HG02759 (cell line): ENCODE measurements at regions not wholly inside any gene's neighbourhood (a gene's known extent, or its start where the extent isn't known, plus 50 kb on each side); places are given as distances from the start of the nearest gene placed in this dataset.
"Not testable (repeated sequence)": the region's sequence is repeated elsewhere in the genome, so short reads cannot be mapped to it uniquely, and the experiment has no call there.

Experiments used
- ATAC-seq: cut with Tn5 transposase; IDR thresholded peaks from one replicate; pipeline ENCODE4 v1.9.1; 2021; ENCODE audit warnings: mild to moderate bottlenecking, moderate library complexity; ENCODE audit not compliant: unreplicated experiment

GRCh38 chr3:72660270-72661114 is 187.8 kb downstream of the SHQ1 start:
- no peak for ATAC-seq

DNA sequence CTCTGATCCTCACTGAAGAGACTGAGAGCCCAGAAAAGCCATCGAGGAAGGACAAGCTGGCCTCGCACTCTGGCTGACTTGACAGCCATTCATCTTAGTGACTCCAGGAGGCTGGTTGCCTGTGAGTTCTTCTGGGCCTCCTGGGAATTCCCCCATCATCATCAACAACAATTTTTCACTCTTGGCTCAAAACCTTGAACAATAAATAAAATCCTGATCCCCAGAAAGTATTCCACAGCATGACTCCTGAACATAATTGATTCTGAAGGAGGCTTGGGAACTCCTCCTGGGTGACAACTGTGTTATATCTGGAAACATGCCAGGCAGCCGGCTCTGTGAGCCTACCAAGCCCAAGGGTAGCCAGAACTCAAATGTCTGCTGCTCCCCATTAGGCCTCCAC is 188.6 kb downstream of the SHQ1 start:
- no peak for ATAC-seq

GRCh38 chr3:72659188-72659587 is 189.1 kb downstream of the SHQ1 start:
- no peak for ATAC-seq

DNA sequence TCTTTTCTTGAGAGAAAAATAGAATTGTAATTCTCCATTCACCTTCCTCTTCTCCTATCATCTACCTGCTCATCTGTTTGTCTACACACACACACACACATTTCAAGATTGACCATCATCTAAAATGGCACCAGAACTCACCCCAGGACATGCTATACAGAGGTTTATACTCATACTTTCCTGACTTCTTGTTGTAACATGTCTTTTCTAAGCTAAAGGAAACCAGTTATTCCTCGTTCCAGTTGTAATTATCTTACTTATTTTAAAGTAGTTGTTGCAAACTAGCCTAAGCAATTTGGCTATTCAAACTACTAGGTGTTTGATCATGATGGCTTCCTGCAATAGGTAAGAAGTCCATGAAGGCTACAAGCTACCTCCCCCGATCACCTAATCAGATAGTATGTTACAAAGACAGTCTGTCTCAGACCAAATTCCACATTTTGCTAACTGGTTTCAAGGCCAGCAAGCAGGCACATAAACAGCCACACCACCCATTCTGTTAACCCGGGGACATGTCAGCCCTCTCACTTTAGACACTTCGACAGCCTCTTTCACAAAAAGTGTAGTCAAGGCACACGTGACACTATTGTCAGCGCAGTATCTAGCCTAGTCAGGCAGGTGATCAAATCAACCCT is 189.7 kb downstream of the SHQ1 start:
- ATAC-seq: no peak

- ATAC-seq: no peak
These were observed 190.6 kb downstream of the SHQ1 start for GRCh38 chr3:72657666-72658065.

DNA sequence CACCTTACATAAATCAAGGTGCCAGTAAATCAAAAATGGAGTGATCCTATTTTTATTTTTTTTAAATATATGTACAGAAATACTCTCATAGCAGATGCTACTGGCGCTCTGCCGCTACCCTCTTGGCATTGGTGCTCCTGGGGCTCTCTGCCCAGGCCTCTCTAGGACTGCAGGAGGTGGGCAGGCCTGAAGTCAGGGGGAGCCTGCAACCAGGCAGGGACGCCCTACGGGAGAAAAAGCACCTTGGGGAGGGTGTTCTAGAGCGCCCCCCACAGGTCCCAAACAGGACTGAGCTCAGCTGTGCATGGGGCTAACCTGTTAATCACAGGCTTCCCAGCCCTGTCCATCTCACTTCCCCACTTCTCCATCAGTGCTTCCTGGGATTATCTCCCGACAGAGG is 192.5 kb downstream of the SHQ1 start:
- ATAC-seq: no peak

DNA sequence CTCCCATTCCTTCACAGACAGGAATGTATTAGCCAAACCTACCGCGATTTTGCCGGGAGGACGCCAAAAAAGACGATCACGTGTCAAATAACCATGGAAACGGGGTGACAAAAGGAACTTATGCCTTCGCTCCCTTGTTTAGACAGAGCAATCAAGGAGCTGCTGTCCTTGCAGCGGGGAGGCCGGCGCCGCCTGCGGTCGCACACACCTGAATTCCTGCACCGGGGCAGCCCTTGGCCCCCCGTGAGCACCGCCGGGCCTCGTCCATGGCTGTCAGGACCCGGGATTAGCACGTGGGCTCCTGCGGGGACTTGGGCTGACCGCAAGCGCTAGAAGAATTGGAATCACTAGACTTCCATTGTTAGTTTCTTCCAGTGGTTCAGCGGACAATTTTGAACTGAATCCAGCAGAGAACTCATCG is 193.1 kb downstream of the SHQ1 start:
- ATAC-seq: no peak

DNA sequence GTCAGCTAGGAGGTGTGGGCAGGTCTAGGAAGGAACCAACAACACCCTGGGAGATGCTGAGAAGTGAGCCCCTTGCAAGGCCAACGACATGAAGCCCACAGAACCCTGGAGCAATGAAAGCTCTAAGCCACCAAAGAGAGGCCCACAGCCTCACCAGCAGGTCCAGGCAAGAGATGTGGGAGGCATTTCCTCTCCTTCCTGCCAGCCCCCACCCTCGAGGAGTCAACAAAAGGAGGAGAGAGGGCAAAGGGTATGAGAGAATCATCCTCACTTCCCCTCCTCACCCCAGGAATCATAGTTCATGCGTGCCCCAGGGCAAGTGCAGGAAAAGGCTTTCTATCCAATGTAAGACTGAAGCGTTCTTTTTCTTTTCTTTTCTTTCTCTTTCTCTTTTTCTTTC is 195.8 kb downstream of the SHQ1 start:
- ATAC-seq: no peak

DNA sequence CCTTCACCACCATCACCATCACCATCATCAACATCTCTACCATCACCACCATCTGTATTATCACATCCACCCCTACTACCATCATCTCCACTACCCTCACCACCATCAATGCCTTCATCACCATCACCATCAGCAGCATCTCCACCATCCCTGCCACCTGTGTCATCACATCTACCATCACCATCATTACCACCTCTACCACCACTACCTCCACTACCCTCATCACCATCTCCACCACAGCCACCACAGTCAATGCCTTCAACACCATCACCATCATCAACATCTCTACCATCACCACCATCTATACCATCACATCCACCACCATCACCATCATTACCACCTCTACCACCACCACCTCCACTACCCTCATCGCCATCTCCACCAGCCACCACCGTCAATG is 196.7 kb downstream of the SHQ1 start:
- no peak for ATAC-seq

DNA sequence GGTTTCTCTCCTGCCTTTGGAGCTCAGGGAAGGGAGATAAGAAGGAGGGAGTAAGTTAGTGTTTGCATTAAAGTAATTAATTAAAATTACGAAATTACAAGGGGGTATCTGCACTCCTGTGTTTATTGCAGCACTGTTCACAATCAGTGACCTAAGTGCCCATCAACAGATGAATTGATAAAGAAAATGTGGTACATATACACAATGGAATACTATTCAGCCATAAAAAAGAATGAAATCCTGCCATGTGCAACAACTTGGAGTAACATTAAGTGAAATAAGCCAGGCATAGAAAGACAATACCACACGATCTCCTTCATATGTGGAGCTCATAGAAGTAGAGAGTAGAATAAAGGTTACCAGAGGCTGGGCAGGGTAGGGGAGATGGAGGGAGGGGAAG is 202.0 kb downstream of the SHQ1 start:
- ATAC-seq: no peak

DNA sequence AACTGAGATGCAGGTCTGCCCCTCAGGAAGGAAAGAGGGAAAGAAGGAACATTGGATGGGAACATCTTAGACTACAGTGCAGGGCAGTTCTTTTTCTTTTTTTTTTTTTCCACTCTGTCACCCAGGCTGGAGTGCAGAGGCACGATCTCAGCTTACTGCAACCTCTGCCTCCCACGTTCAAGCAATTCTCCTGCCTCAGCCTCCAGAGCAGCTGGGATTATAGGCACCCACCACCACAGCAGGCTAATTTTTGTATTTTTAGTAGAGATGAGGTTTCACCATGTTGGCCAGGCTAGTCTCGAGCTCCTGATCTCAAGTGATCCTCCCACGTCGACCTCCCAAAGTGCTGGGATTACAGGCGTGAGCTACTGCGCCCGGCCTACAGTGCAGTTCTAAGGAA is 204.6 kb downstream of the SHQ1 start:
- not testable (repeated sequence) for ATAC-seq

- no peak for ATAC-seq
These were observed 206.6 kb downstream of the SHQ1 start for GRCh38 chr3:72641684-72642083.

GRCh38 chr3:72641072-72641471 is 207.2 kb downstream of the SHQ1 start:
- ATAC-seq: no peak

DNA sequence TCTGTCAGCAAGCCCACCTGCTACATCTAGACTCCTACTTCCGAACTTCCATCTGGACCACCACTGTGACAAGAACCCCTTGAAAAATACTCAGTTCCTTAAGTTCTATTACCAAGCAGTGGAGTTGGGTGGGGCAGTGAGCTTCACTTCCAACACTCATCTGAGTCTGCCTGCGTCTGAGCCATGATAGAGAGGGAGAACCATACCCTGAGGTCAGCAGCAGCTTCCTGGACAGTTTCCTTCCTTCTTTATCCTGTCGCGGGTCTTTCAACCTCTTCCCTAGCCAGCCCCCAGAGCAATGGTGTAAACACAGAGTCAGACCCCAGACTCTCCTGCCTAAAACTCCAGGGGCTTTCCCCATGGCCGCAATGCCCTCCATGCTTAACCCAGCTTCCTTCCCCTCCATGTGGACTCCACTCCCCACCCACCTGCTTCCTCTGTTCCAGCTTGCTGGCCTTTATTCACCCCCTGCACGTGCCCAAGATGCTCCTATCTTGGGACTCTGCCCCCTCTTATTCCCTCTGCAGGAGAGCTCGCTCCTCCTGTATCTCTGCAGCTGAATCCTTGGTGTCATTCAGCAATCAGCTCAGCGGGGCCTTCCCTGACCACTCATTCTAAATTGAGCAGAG is 211.2 kb downstream of the SHQ1 start:
- no peak for ATAC-seq

DNA sequence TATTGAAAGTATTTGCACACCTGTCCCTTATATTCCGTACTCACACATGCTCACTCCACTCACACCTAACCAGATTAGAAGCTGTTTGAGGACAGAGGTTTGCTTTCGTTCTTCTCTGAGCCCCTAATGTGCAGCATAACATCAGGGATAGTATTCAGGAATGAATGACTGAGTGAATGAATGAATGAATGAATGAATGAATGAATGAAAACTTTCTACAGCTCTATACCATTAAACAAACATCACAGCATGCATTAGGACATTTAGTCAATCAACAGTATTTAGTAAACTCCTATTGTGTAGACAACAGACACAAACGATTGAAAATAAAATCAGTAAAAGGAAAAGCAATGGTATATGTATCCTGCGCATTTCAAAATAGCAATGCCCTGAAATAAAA is 212.7 kb downstream of the SHQ1 start:
- ATAC-seq: no peak

DNA sequence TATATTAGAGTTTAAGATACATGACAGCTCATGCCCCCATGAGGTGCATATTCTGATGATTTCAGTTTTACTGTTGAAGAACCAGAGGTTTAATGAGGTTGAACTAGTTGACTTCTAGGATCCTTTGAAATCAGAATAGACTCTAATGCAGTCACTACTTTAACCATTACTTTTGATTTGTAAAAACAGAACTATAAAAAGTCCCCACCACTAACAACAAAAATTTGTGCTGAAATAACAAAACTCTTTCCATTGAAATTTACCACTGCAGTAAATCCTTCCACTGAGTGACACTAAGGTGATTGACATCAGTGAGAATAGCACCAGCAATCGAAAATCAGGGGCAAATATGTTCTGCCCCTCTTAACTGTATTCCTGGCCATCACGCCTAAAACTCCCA is 214.1 kb downstream of the SHQ1 start:
- peak; percentile 65 for ATAC-seq

- no peak for ATAC-seq
These were observed 214.7 kb downstream of the SHQ1 start for GRCh38 chr3:72633534-72633933.

DNA sequence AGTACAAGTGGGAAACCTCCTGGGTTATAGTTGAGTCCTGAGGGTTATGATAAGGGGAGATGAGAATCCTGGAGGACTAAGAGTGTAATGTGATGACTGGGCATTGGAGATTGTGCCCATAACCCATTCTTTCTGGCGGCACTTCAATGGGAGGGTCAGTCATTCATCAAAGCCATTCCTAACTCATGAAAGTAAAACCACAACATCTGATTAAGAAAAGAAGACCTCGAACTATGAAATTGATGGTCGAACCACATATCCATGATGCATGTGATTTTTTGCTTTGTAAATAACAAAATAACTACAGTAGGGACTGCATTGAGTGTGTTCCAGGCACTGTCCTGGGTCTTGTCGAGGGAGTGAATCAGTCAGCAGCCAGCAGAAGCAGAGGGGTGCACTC is 215.1 kb downstream of the SHQ1 start:
- no peak for ATAC-seq

GRCh38 chr3:72632129-72632528 is 216.1 kb downstream of the SHQ1 start:
- no peak for ATAC-seq

GRCh38 chr3:72630969-72631344 is 217.3 kb downstream of the SHQ1 start:
- ATAC-seq: no peak

- no peak for ATAC-seq
These were observed 217.8 kb downstream of the SHQ1 start for GRCh38 chr3:72630327-72630968.

DNA sequence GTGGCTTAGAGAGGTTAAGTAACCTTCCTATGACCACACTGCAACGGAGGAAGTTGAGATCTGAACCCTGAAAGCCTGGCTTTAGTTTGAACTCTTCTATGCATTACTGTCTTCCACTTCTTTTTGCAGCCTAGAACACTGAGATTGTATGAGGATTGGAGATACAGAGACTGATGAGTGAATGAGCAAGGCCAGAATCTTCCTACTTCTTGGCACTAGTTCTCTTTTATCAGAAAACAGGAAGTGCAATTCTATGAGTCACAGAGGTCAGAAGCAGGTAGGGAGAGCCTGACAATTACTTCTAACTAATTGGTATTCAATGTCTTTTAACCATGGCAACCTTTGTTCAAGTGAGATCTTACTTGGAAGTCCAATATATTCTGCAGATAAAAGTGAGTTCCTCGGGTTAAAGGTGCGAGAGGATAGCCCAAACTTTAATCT is 219.0 kb downstream of the SHQ1 start:
- peak; percentile 59 for ATAC-seq
